ENCODE measurements at regions not wholly inside any gene's neighbourhood (a gene's known extent, or its start where the extent isn't known, plus 50 kb on each side); places are given as distances from the start of the nearest gene placed in this dataset.
"Not testable (repeated sequence)": the region's sequence is repeated elsewhere in the genome, so short reads cannot be mapped to it uniquely, and the experiment has no call there.

DNA sequence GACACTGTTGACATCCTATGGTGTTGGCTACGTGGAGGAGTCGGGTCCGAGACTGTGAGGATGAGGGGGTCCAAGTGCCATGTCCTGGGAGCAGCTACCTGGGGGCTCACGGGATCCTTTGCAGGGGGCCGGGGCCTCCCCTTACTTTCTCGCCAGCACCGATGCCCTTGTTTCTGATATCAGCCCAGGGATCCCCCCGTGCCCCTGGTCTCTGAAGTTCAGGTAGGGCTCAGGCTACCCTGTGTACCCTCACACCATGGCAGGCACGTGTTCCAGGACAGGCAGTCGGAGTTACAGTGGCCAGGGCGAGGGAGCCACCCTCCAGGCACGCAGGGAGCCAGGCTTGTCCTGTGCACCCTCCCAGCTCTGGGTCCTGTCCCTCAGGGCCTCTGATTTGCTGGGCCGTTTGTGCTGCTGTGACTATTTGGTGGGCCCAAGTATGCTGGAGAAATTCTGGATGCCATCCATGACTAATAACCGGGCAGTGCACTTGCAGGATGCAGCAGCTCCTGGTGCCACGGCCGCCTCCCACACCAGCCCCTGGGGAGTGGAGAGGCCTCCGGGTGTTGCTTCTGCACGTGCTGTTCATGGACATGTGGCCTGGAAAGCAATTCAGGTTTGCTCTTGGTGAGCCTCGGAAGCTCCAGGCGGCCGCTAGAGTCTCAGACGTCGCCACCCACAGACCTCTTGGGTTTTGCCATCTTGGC lies 93.1 kb upstream of the SFSWAP start:
- DNase-seq (ENCODE audit: low spot score) (no peak), ATAC-seq (no peak)

DNA sequence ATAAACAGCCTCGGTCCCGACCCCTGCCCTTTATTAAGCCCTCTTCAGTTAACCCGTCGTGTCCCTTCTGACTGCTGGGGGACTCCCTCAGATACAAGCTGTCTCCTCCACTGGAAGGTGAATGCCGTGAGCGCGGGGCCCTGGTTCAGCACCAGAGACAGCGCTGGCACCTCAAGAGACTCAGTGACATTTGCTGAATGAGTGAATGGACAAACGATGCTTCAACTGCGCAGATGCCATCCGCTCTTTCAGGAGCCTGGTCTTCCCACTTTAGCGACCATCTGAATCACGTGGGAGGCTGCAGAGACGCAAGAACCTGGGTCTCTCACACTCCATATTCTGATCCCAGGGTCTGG lies 92.6 kb upstream of the SFSWAP start:
- no peak for ATAC-seq
- DNase-seq (ENCODE audit: low spot score), result no peak

- DNase-seq (ENCODE audit: low spot score), result no peak
- no peak for ATAC-seq
Measured at GRCh38 chr12:131618701-131619100, 92.2 kb upstream of the SFSWAP start.

DNA sequence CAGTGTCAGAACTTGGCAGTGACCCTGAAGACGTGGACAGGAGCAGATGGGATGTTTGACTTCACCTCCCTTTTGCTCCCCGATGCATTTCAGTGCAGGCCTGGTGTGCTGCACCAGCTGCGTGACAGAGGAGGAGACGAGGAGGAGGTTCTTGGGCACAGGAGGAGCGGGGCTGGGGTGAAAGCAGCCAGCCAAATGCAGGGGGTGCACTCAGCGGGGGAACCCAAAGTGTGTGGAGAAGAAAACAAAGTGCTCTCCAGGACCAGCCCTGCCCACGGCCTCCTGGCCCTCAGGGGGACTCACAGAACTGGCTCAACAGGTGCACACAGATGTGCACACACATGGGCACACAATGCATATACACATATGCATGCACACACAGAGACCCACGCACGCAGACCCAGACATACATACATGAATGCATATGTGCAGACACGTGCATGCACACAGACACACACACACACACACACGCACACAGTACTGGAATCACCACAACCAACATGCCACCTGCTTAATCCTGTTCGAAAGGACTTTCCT lies 91.7 kb upstream of the SFSWAP start:
- ATAC-seq, result no peak
- DNase-seq (ENCODE audit: low spot score), result no peak

DNA sequence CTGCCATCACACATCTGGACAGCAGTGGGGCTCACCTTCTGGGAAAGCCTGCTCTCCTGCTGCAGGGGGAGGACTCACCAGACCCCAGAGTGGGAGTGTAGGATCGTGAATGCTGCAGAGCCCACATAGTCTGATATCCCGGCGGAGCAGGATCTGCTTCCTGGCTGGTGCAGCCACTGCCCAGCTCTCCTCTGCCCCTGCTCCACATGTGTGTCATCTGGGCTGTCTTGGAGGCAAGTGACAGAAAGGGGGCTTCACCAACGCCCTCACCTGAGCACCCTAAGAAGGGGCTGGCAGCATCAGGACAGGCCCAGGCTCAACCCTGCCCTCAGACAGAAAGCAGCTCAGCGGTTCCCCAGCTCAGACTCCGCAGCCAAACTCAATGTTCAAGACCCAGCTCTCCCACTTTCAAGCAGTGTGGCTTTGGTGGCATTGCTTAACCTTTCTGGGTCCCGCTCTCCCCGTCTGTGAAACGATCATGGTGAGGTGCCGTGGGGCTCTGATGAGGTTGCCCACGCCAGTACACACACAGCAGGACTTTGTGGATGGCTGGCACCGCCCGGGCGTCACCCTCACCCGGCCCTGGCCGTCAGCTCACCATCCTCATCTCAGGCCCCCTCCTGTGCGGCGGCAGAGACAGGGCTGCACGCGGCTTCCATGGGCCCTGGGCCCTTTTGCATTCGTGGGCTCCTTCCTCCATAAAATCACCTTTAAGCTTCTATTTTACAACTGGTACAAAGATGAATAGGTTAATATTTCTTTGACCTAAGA lies 91.0 kb upstream of the SFSWAP start:
- no peak for ATAC-seq
- no peak for DNase-seq (ENCODE audit: low spot score)

- DNase-seq (ENCODE audit: low spot score) (no peak), ATAC-seq (no peak)
Measured at GRCh38 chr12:131620520-131620919, 90.4 kb upstream of the SFSWAP start.

DNA sequence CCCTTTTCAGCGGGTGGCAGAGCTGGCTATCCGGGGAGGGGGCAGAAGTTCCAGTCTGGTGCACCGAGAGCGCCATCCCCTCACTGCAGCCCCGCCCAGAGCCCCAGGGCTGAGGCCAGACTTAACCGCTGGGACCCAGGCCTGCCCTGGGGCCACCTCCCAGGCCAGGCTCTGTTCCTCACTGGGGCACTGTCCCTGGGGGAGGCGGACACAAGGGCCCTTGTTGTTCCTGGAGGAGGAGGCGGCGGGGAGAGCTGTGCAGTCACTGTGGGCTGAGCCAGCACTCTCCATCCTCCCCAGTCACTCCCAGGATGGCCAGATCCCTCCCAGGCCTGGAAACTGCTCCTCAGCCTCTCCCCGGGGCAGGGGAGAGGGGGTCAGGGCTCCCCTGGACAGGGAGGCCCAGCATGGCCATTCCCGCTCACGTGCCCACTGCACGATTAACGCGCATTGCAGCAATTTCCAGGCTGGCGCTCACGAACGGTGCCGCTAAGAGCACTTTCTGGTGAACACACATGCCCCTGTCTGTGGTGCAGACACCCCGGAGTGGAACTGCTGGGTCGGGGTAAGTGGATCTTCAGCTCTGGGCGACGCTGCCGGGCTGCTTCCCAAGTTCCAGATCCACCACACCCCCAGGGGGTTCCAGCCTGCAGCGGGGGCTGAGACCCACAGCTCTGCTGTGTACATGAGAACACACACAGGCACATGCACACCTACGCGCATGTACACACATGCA lies 89.8 kb upstream of the SFSWAP start:
- ATAC-seq, result no peak

DNA sequence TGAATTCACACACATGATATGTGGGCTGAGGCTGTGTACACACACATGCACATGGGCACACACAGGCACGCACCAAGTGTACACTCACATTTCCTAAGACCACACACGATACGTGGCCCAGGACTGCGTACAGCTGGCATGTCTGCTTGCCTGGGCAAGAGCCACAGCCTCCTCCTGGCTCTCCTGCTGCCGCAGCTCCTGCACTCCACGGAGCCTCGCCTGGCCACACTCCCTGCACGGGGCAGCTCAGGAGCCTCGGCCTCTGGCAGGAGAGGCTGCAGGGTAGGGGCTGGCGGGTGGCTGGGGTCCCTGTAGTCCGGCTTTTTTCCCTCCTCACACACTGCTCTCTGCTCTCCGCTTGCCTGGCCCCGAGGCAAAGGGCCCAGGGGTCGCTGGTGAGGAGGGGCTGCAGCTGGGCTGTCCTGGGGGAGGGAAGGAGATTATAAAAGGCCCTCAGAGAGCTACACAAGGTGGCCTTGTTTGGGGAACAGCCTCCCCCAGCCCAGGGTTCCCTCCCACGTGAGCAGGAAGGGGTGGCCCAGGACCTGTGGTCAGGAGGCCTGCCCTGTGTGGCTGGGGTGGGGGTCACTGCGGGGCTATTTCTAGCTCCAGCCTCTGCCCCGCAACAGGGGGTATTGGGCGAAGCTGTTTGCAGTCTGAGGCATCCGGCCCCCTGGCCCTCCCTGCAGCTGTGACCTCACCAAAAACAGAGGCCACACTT lies 89.0 kb upstream of the SFSWAP start:
- DNase-seq (ENCODE audit: low spot score) (no peak), ATAC-seq (no peak)

More for the DNA sequence above, 89.8 kb upstream of the SFSWAP start:
- DNase-seq (ENCODE audit: low spot score), result no peak

GRCh38 chr12:131622422-131622955 lies 88.4 kb upstream of the SFSWAP start:
- no peak for ATAC-seq
- no peak for DNase-seq (ENCODE audit: low spot score)

GRCh38 chr12:131623404-131624368 lies 87.2 kb upstream of the SFSWAP start:
- ATAC-seq; DNase-seq (ENCODE audit: low spot score): not testable (repeated sequence)

- not testable (repeated sequence) for ATAC-seq; DNase-seq (ENCODE audit: low spot score)
Measured at GRCh38 chr12:131624369-131624739, 86.5 kb upstream of the SFSWAP start.

GRCh38 chr12:131624756-131625501 lies 86.0 kb upstream of the SFSWAP start:
- not testable (repeated sequence) for DNase-seq (ENCODE audit: low spot score); ATAC-seq

DNA sequence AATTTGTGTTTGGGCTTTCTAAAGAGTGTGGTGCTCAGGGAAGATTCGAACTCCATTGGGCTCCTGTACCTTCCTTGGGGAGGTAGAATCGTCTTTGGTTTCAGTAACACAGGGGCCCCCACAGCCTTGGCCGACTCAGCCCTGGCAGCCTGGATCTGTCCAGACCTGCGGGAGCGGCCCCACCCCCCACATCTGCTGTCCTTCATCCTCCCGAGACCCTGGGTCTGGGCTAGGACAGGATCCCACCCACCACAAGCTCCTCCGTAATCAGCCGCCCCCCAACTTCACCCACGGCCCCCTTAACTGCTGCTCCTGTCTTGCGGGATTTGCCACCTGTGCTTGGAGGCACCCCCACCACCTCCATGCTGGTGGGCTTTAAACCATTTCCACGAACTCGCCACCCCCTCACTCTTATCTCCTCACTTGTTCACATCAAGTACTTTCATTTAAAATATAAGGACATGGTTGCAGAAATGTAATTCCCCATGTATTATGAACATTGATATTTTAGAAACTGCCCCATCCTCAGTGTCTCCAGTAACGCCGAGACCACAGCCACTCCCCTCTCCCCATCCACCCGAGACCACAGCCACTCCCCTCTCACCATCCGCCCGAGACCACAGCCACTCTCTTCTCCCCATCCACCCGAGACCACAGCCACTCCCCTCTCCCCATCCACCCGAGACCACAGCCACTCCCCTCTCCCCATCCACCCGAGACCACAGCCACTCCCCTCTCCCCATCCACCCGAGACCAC lies 84.7 kb upstream of the SFSWAP start:
- ATAC-seq; DNase-seq (ENCODE audit: low spot score): not testable (repeated sequence)

- ATAC-seq; DNase-seq (ENCODE audit: low spot score): not testable (repeated sequence)
Measured at GRCh38 chr12:131627151-131628022, 83.5 kb upstream of the SFSWAP start.

DNA sequence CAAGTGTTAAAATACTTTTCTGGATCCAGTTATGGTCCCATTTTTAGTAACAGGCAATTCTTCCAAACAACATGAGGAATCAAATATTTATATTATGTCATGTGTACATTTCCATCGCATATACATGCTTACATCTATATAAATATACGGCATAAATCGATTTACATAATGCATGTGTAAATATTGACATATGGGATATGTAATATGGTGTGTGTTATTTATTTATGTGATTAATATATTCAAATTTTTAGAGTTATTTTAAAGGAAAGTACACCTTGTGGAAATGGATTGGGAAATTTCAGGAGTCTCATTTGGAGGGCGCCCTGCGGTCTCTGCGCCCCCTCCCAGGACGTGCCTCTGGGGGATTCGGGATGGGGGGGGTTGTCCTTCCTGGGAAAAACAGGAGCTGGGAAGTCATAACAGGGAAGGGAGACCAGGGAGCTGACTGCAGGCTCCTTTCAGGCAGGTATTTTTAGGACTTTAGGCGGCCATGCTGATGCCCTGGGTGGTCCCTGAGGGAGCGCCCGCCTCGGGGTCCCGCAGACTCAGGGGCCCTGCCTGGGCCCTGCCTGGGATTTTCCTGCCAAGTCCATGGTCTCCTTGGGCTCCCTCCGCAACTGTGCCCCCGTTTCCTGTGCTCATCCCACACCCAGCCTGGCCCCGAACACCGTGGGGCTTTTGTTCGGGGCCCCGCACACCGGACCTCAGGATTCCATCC lies 82.7 kb upstream of the SFSWAP start:
- ATAC-seq (no peak), DNase-seq (ENCODE audit: low spot score) (no peak)

DNA sequence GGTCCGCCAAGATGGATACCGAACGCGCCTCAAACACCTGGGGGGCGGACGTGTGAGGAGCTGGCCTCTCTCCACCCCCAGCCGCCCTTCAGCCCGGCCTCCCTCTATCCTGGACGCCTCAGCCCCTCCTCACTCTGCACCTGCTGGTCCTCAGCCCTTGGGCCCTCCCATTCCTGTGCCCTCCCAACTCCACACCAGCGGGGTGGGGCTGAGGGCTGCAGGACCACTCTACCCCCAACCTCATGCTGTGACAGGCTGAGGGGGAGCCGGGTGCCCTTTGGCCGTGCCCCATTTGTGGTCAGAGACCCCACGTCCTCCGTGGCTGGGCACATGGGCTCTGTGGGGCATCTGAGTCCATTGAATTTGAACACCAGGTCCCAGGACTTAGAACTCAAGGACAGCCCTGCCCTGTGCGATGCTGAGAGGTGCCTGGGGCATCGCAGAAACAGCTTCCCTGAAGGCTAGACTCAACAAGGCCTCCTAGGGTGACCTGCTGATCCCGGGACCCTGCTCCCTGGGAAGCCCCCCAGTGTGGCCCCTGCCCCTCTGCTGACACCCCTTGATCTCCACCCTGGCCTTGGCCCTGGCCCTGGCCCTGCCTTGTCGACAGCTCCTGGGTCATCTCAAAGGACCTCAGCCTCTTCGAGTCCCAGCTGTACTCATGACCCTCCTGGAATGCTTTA lies 82.0 kb upstream of the SFSWAP start:
- DNase-seq (ENCODE audit: low spot score) (no peak), ATAC-seq (no peak)
